ENCODE measurements at regions not wholly inside any gene's neighbourhood (a gene's known extent, or its start where the extent isn't known, plus 50 kb on each side); places are given as distances from the start of the nearest gene placed in this dataset.

DNA sequence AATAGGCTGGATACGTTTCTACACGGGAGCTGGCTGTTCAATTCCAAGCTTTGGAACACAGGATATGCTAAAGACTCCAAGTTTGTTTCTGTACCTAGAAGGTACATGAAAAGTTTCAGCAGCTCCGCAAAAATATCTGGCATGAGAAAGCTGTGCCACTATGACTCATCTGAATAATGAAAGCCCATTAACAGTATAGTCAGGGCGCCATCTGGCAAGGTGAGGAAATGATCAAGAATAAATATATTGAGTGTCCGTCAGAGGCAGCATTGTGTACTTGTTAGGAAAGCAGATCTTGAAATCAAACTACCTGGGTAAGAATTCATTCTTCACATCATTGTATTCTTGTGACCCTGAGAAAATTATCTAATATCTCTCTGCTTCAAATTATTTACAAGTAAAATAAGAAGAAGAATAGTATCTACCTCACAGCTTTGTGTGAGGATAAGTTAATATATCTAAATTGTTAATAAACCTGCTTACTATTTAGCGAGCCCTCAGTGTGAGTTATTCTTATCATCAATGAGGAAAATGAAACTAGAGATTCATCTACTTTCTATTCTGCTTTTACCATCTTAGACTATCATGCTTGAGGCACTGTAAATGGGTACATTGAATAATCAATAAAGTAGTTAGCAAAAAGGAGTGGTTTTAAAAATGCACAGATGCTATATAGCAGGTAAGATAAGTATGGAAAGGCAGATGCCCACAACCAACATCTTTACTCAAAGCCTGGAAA lies 53.5 kb downstream of the FSCB start:
- TF ChIP-seq POLR2A (IDR thresholded peaks at IDR 0.05) (no peak), CTCF (IDR thresholded peaks at IDR 0.05) (no peak)
